Gastrocnemius medialis (tissue), 4 donors: ENCODE measurements at regions not wholly inside any gene's neighbourhood (a gene's known extent, or its start where the extent isn't known, plus 50 kb on each side); places are given as distances from the start of the nearest gene placed in this dataset.

Experiments used
- ATAC-seq, 2 donors: fragments of 150-250 bp; one replicate each; pipeline ENCODE4 v1.9.1; 2016
- DNase-seq, 2 donors: peaks; one replicate each; pipeline ENCODE4 v3.0.0-alpha.2; 2019
- H3K27ac ChIP-seq, 4 donors: fragments of 200-600 bp; sonication (generic); 1 replicate in 1 of 4; 2 replicates in 3 of 4; pipeline ENCODE4 v1.5.1; 2016 to 2018; ENCODE audit warnings: mild to moderate bottlenecking in 2 of 4, moderate library complexity in 1 of 4
- H3K27me3 ChIP-seq, 3 donors: fragments of 200-600 bp; sonication (generic) in 2 of 3; 1 replicate in 1 of 3; 2 replicates in 2 of 3; pipeline versions ENCODE4 v1.5.1 to v1.6.0; 2016 to 2019; ENCODE audit warnings: mild to moderate bottlenecking in 1 of 3, moderate library complexity in 1 of 3
- H3K36me3 ChIP-seq, 2 donors: fragments of 200-600 bp; sonication (generic) in 1 of 2; one replicate each; pipeline ENCODE4 v1.5.1; 2017 to 2018
- H3K4me1 ChIP-seq, 2 donors: fragments of 200-600 bp; sonication (generic) in 1 of 2; one replicate each; pipeline ENCODE4 v1.5.1; 2016 to 2017; ENCODE audit warnings: mild to moderate bottlenecking in 2 of 2
- H3K4me3 ChIP-seq, 4 donors: fragments of 200-600 bp; sonication (generic) in 3 of 4; 1 replicate in 1 of 4; 2 replicates in 3 of 4; pipeline ENCODE4 v1.5.1; 2016 to 2019; ENCODE audit warnings: mild to moderate bottlenecking in 2 of 4
- H3K9me3 ChIP-seq, 3 donors: fragments of 200-600 bp; sonication (generic) in 2 of 3; 1 replicate in 1 of 3; 2 replicates in 2 of 3; pipeline ENCODE4 v1.5.1; 2016 to 2019
- CTCF ChIP-seq, 5 experiments: fragments of 450-650 bp in 3 of 5; fragments of 200-600 bp in 2 of 5; sonication (generic) in 2 of 5; IDR thresholded peaks in 4 of 5; conservative IDR thresholded peaks in 1 of 5; 1 replicate in 4 of 5; 2 replicates in 1 of 5; pipeline ENCODE4 v1.5.1; 2016 to 2019; ENCODE audit warnings: antibody characterized with exemption in 5 of 5, mild to moderate bottlenecking in 3 of 5, moderate library complexity in 3 of 5
- POLR2A ChIP-seq, 2 donors: fragments of 450-650 bp; IDR thresholded peaks; one replicate each; pipeline ENCODE4 v1.6.1; 2017; ENCODE audit warnings: antibody characterized with exemption in 2 of 2, mild to moderate bottlenecking in 2 of 2, moderate library complexity in 2 of 2
- in situ Hi-C, 4 donors: fragments of 200-750 bp; cut with MboI; loops; one replicate each; pipeline versions ENCODE4 v1.15.0 to v1.8.0; 2017; ENCODE audit warnings: low sequenced_read_pairs in 4 of 4
- intact Hi-C: fragments of 100-400 bp; cut with DNase I; formaldehyde crosslinking; loops from one replicate; pipeline ENCODE4 v1.15.1; 2023; ENCODE audit warnings: low total_unique reads

- in situ Hi-C loops: no loop called here
- no peak overlapping the region for H3K4me3 ChIP-seq
Observed at GRCh38 chr4:159542296-159542695, 439.4 kb downstream of the RAPGEF2 start.

GRCh38 chr4:159543831-159544230, 441.0 kb downstream of the RAPGEF2 start:
- Histone ChIP-seq H3K36me3 (no peaks in the 10 kb centered on the region), H3K4me3 (no peak overlapping the region), H3K4me1 (no peaks in the 10 kb centered on the region), H3K27ac (no peak overlapping the region), H3K27me3 (no peaks in the 10 kb centered on the region), H3K9me3 (no peaks in the 10 kb centered on the region)
- TF ChIP-seq CTCF (IDR thresholded peaks at IDR 0.05 in 4 of 5, conservative IDR thresholded peaks at IDR 0.05 in 1 of 5) (no peak), POLR2A (IDR thresholded peaks at IDR 0.05) (no peak)
- ATAC-seq (no peak), DNase-seq (no peak)
- in situ Hi-C loops (no loop called here), intact Hi-C loops (no loop called here)

More at GRCh38 chr4:159542296-159542695, 439.4 kb downstream of the RAPGEF2 start:
- intact Hi-C loops: no loop called here
- ATAC-seq (no peak), DNase-seq (no peak)
- H3K27me3 ChIP-seq: peaks cover 0 to 2% (median 0%) of the 10 kb centered on the region in 3 donors
- no peak overlapping the region for H3K27ac ChIP-seq
- no peaks in the 10 kb centered on the region for H3K4me1 ChIP-seq
- H3K36me3 ChIP-seq: no peaks in the 10 kb centered on the region
- TF ChIP-seq CTCF (IDR thresholded peaks at IDR 0.05 in 4 of 5, conservative IDR thresholded peaks at IDR 0.05 in 1 of 5) (no peak), POLR2A (IDR thresholded peaks at IDR 0.05) (no peak)
- H3K9me3 ChIP-seq: no peaks in the 10 kb centered on the region

GRCh38 chr4:159545556-159545955, 442.7 kb downstream of the RAPGEF2 start:
- Histone ChIP-seq H3K4me1 (no peaks in the 10 kb centered on the region), H3K9me3 (no peaks in the 10 kb centered on the region), H3K4me3 (no peak overlapping the region), H3K27me3 (no peaks in the 10 kb centered on the region), H3K27ac (no peak overlapping the region), H3K36me3 (no peaks in the 10 kb centered on the region)
- TF ChIP-seq POLR2A (IDR thresholded peaks at IDR 0.05) (no peak), CTCF (IDR thresholded peaks at IDR 0.05 in 4 of 5, conservative IDR thresholded peaks at IDR 0.05 in 1 of 5) (no peak)
- intact Hi-C loops: no loop called here
- ATAC-seq (no peak), DNase-seq (no peak)
- in situ Hi-C loops: no loop called here

- ATAC-seq (no peak), DNase-seq (no peak)
- TF ChIP-seq CTCF (IDR thresholded peaks at IDR 0.05 in 4 of 5, conservative IDR thresholded peaks at IDR 0.05 in 1 of 5): no peak
- no peak for TF ChIP-seq POLR2A (IDR thresholded peaks at IDR 0.05)
- Histone ChIP-seq H3K4me3 (no peak overlapping the region), H3K36me3 (no peaks in the 10 kb centered on the region), H3K4me1 (no peaks in the 10 kb centered on the region), H3K27ac (no peak overlapping the region), H3K9me3 (no peaks in the 10 kb centered on the region), H3K27me3 (no peaks in the 10 kb centered on the region)
- intact Hi-C loops (no loop called here), in situ Hi-C loops (no loop called here)
Observed at GRCh38 chr4:159547645-159548308, 444.9 kb downstream of the RAPGEF2 start.

GRCh38 chr4:159549098-159549518, 446.2 kb downstream of the RAPGEF2 start:
- Histone ChIP-seq H3K4me3 (no peak overlapping the region), H3K27ac (no peak overlapping the region), H3K36me3 (no peaks in the 10 kb centered on the region), H3K27me3 (no peaks in the 10 kb centered on the region), H3K9me3 (no peaks in the 10 kb centered on the region), H3K4me1 (no peaks in the 10 kb centered on the region)
- in situ Hi-C loops (no loop called here), intact Hi-C loops (no loop called here)
- ATAC-seq (no peak), DNase-seq (no peak)
- TF ChIP-seq POLR2A (IDR thresholded peaks at IDR 0.05): no peak
- TF ChIP-seq CTCF (IDR thresholded peaks at IDR 0.05 in 4 of 5, conservative IDR thresholded peaks at IDR 0.05 in 1 of 5): no peak
